ENCODE measurements at regions not wholly inside any gene's neighbourhood (a gene's known extent, or its start where the extent isn't known, plus 50 kb on each side); places are given as distances from the start of the nearest gene placed in this dataset.

- H3K4me1 ChIP-seq, result no peaks in the 10 kb centered on the region
- 79 to 90% methylated on average over 4 of the region's 4 CpGs for WGBS, 2 donors
- H3K36me3 ChIP-seq, result no peaks in the 10 kb centered on the region
- DNase-seq, result no peak
- intact Hi-C loops (cut with DNase I), result no loop called here
- no peaks in the 10 kb centered on the region for H3K27me3 ChIP-seq
- H3K27ac ChIP-seq, result no peak overlapping the region
- no peak overlapping the region for H3K4me3 ChIP-seq
- H3K9me3 ChIP-seq, result no peaks in the 10 kb centered on the region
- TF ChIP-seq POLR2AphosphoS5 (IDR thresholded peaks at IDR 0.05) (no peak), EP300 (IDR thresholded peaks at IDR 0.05) (no peak), CTCF (IDR thresholded peaks at IDR 0.05) (no peak), POLR2A (IDR thresholded peaks at IDR 0.05) (no peak)
Measured at GRCh38 chr10:8211631-8212030, 157.1 kb downstream of the GATA3 start.

GRCh38 chr10:8213735-8214134 lies 159.2 kb downstream of the GATA3 start:
- TF ChIP-seq CTCF (IDR thresholded peaks at IDR 0.05), result no peak
- TF ChIP-seq EP300 (IDR thresholded peaks at IDR 0.05), result no peak
- no peak for TF ChIP-seq POLR2AphosphoS5 (IDR thresholded peaks at IDR 0.05)
- no peak for TF ChIP-seq POLR2A (IDR thresholded peaks at IDR 0.05)
- 86 to 95% methylated on average over 2 of the region's 2 CpGs for WGBS, 2 donors
- no peaks in the 10 kb centered on the region for H3K9me3 ChIP-seq
- no peak for DNase-seq
- H3K4me3 ChIP-seq, result no peak overlapping the region
- intact Hi-C loops (cut with DNase I), result no loop called here
- H3K27me3 ChIP-seq, result no peaks in the 10 kb centered on the region
- H3K27ac ChIP-seq, result no peak overlapping the region
- no peaks in the 10 kb centered on the region for H3K36me3 ChIP-seq
- H3K4me1 ChIP-seq, result no peaks in the 10 kb centered on the region

- intact Hi-C loops (cut with DNase I), result no loop called here
- Histone ChIP-seq H3K36me3 (no peaks in the 10 kb centered on the region), H3K4me3 (no peak overlapping the region), H3K27me3 (no peaks in the 10 kb centered on the region), H3K4me1 (no peaks in the 10 kb centered on the region), H3K9me3 (no peaks in the 10 kb centered on the region), H3K27ac (no peak overlapping the region)
- TF ChIP-seq EP300 (IDR thresholded peaks at IDR 0.05) (no peak), POLR2AphosphoS5 (IDR thresholded peaks at IDR 0.05) (no peak), POLR2A (IDR thresholded peaks at IDR 0.05) (no peak), CTCF (IDR thresholded peaks at IDR 0.05) (no peak)
- no peak for DNase-seq
- WGBS, 2 donors, result 83 to 89% methylated on average over 4 of the region's 4 CpGs
Measured at GRCh38 chr10:8214587-8214986, 160.1 kb downstream of the GATA3 start.

- H3K4me1 ChIP-seq, result no peaks in the 10 kb centered on the region
- H3K4me3 ChIP-seq, result no peak overlapping the region
- no peak for DNase-seq
- H3K36me3 ChIP-seq, result no peaks in the 10 kb centered on the region
- intact Hi-C loops (cut with DNase I), result no loop called here
- H3K27ac ChIP-seq, result no peak overlapping the region
- no peaks in the 10 kb centered on the region for H3K9me3 ChIP-seq
- TF ChIP-seq POLR2A (IDR thresholded peaks at IDR 0.05) (no peak), CTCF (IDR thresholded peaks at IDR 0.05) (no peak), EP300 (IDR thresholded peaks at IDR 0.05) (no peak), POLR2AphosphoS5 (IDR thresholded peaks at IDR 0.05) (no peak)
- H3K27me3 ChIP-seq, result no peaks in the 10 kb centered on the region
Measured at GRCh38 chr10:8216893-8217292, 162.4 kb downstream of the GATA3 start.

- H3K4me1 ChIP-seq, result no peaks in the 10 kb centered on the region
- no peaks in the 10 kb centered on the region for H3K36me3 ChIP-seq
- H3K27me3 ChIP-seq, result no peaks in the 10 kb centered on the region
- WGBS, 2 donors, result 68 to 77% methylated on average over 6 of the region's 6 CpGs
- no peak for TF ChIP-seq CTCF (IDR thresholded peaks at IDR 0.05)
- TF ChIP-seq POLR2AphosphoS5 (IDR thresholded peaks at IDR 0.05), result no peak
- TF ChIP-seq POLR2A (IDR thresholded peaks at IDR 0.05), result no peak
- no peak for TF ChIP-seq EP300 (IDR thresholded peaks at IDR 0.05)
- H3K4me3 ChIP-seq, result no peak overlapping the region
- no peak overlapping the region for H3K27ac ChIP-seq
- DNase-seq, result no peak
- no peaks in the 10 kb centered on the region for H3K9me3 ChIP-seq
- intact Hi-C loops (cut with DNase I), result no loop called here
Measured at GRCh38 chr10:8221451-8221850, 167.0 kb downstream of the GATA3 start.
